ENCODE measurements at regions not wholly inside any gene's neighbourhood (a gene's known extent, or its start where the extent isn't known, plus 50 kb on each side); places are given as distances from the start of the nearest gene placed in this dataset.

DNA sequence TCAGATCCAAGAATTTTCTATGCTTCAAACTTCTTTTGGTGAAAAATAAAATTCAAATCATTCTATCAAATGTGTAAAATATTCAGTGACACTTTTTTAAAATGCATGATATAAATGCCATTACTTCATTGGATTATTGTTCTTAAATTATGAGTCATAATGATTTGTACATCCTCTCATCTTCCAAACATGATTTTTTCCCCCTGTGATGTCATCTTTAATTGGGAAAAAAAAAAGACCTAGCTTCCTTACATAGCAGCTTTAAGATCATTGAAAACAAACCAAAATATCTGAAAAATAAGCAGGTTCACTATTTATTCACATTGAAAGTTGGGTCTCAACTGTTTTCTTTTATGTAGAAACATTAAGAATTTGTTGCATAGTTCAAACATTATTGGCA lies 1549.4 kb downstream of the LRRC4C start:
- TF ChIP-seq POLR2A (IDR thresholded peaks at IDR 0.05): no peak
- no peak for TF ChIP-seq CTCF (IDR thresholded peaks at IDR 0.05)
- TF ChIP-seq POLR2AphosphoS5 (IDR thresholded peaks at IDR 0.05): no peak

Measured in transverse colon (tissue), 4 donors.